ENCODE measurements at regions not wholly inside any gene's neighbourhood (a gene's known extent, or its start where the extent isn't known, plus 50 kb on each side); places are given as distances from the start of the nearest gene placed in this dataset.

DNA sequence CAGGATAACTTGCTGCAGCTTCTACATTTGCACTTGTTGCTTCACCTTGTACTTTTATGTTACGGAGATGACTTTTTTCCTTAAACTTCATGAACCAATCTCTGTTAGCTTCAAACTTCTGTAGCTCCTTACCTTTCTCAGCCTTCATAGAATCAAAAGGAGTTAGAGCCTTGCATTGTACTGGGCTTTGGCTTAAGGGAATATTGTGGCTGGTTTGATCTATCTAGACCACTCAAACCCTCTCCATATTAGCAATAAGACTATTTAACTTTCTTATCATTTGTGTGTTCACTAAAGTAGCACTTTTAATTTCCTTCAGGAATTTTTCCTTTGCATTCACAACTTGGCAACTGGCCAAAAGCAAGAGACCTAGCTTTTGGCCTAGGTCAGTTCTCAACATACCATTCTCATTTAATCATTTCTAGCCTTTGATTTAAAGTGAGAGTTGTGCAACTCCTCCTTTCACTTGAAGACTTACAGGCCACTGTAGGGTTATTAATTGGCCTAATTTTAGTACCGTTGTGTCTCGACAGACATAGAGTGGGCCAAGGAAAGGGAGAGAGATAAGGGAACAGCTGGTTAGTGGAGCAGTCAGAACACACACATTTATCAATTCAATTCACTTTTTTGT, 63.7 kb downstream of the SHOC1 start:
- H3K4me2 ChIP-seq, result no peak overlapping the region
- no peaks in the 10 kb centered on the region for H3K27me3 Mint-ChIP-seq (ENCODE audit: insufficient read depth, low read depth, poor library complexity)
- ATAC-seq, result no peak
- no peaks in the 10 kb centered on the region for H3K4me1 Mint-ChIP-seq
- peaks cover 12% of the 10 kb centered on the region; the same call in 2 of the 3 replicates for H3K9me3 Mint-ChIP-seq
- 0 out of 3 replicates have a peak, but pooled peaks cover 1% of the 10 kb centered on the region for H3K36me3 Mint-ChIP-seq (ENCODE audit: low read depth)
- H3K27me3 ChIP-seq (ENCODE audit: insufficient read depth), result no peaks in the 10 kb centered on the region
- no peak for DNase-seq (ENCODE audit: low spot score)
- no peak overlapping the region for H3K4me3 Mint-ChIP-seq
- H3K27ac ChIP-seq (ENCODE audit: low read depth), result no peak overlapping the region
- no peaks in the 10 kb centered on the region for H3K4me1 ChIP-seq (ENCODE audit: insufficient read depth)
- no peak overlapping the region for H2AFZ ChIP-seq
- no peak overlapping the region for H3K27ac Mint-ChIP-seq
- no peaks in the 10 kb centered on the region for H3K79me2 ChIP-seq (replicated peaks; ENCODE audit: insufficient read depth)
- H3F3A ChIP-seq (replicated peaks; ENCODE audit: low read depth), result no peaks in the 10 kb centered on the region
- H3K4me3 ChIP-seq, result no peak overlapping the region
- H3K9me2 ChIP-seq (ENCODE audit: insufficient read depth), result no peaks in the 10 kb centered on the region
- no peak for TF ChIP-seq JUNB (IDR thresholded peaks at IDR 0.05; ENCODE audit: unreplicated experiment)
- TF ChIP-seq EZH2phosphoT487 (IDR thresholded peaks at IDR 0.05; ENCODE audit: unreplicated experiment), result no peak
- TF ChIP-seq CREB1 (CRISPR knock-in tag; IDR thresholded peaks at IDR 0.05; ENCODE audit: low read depth), result no peak
- no peak for TF ChIP-seq EZH2 (IDR thresholded peaks at IDR 0.05; ENCODE audit: low read depth, unreplicated experiment)
- no peak for TF ChIP-seq ZNF114 (CRISPR knock-in tag; IDR thresholded peaks at IDR 0.05)
- no peaks in the 10 kb centered on the region for H3K36me3 ChIP-seq (ENCODE audit: insufficient read depth)
- H4K20me1 ChIP-seq (replicated peaks; ENCODE audit: insufficient read depth), result no peaks in the 10 kb centered on the region

DNA sequence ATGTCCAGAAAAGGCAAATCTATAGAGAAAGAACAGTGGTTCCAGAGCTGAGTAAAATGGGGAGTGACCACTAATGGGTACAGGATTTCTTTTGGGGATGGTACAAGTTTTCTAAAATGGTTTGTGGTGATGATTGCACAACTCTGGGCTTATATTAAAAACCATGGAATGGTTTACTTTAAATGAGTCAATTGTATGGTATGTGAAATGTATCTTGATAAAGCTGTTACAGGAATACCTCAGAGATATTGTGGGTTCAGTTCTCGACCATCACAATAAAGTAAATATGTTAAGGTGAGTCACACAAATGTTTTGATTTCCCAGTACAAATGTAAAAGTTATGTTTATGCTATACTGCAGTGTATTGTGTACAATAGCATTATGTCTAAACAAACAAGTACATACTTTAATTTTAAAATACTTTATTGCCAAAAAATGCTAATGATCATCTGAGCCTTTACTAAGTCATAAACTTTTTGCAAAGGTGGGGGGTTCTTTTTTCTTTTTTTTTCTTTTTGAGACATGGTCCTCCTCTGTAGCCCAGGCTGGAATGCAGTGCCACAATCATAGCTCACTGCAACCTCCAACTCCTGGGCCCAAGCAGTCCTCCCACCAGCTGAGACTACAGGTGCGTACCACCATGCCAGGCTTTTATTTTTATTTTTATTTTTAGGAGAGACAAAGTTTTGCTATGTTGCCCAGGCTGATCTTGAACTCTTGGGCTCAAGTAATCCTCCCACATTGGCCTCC, 65.9 kb downstream of the SHOC1 start:
- no peaks in the 10 kb centered on the region for H3K27me3 Mint-ChIP-seq (ENCODE audit: insufficient read depth, low read depth, poor library complexity)
- H3K4me3 ChIP-seq, result no peak overlapping the region
- no peaks in the 10 kb centered on the region for H3K79me2 ChIP-seq (replicated peaks; ENCODE audit: insufficient read depth)
- DNase-seq (ENCODE audit: low spot score) (no peak), ATAC-seq (no peak)
- H3K4me2 ChIP-seq, result no peak overlapping the region
- TF ChIP-seq, protein P1, sequence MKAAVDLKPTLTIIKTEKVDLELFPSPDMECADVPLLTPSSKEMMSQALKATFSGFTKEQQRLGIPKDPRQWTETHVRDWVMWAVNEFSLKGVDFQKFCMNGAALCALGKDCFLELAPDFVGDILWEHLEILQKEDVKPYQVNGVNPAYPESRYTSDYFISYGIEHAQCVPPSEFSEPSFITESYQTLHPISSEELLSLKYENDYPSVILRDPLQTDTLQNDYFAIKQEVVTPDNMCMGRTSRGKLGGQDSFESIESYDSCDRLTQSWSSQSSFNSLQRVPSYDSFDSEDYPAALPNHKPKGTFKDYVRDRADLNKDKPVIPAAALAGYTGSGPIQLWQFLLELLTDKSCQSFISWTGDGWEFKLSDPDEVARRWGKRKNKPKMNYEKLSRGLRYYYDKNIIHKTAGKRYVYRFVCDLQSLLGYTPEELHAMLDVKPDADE (IDR thresholded peaks at IDR 0.05), result no peak
- TF ChIP-seq JUNB (IDR thresholded peaks at IDR 0.05; ENCODE audit: unreplicated experiment) (no peak), NANOG (IDR thresholded peaks at IDR 0.05; ENCODE audit: borderline replicate concordance) (no peak), EZH2 (IDR thresholded peaks at IDR 0.05; ENCODE audit: low read depth, unreplicated experiment) (no peak), ZNF331 (CRISPR knock-in tag; IDR thresholded peaks at IDR 0.05; ENCODE audit: low read depth) (no peak), POLR2AphosphoS5 (IDR thresholded peaks at IDR 0.05; ENCODE audit: low read depth) (no peak)
- no peaks in the 10 kb centered on the region for H3K36me3 ChIP-seq (ENCODE audit: insufficient read depth)
- no peaks in the 10 kb centered on the region for H3F3A ChIP-seq (replicated peaks; ENCODE audit: low read depth)
- H3K27ac Mint-ChIP-seq, result no peak overlapping the region
- H3K4me1 ChIP-seq (ENCODE audit: insufficient read depth), result no peaks in the 10 kb centered on the region
- H3K9me3 Mint-ChIP-seq, result peaks cover 7% of the 10 kb centered on the region; the same call in 1 of the 3 replicates
- no peak overlapping the region for H3K27ac ChIP-seq (ENCODE audit: low read depth)
- no peaks in the 10 kb centered on the region for H3K9me2 ChIP-seq (ENCODE audit: insufficient read depth)
- no peaks in the 10 kb centered on the region for H3K4me1 Mint-ChIP-seq
- H4K20me1 ChIP-seq (replicated peaks; ENCODE audit: insufficient read depth), result no peaks in the 10 kb centered on the region
- H3K27me3 ChIP-seq (ENCODE audit: insufficient read depth), result no peaks in the 10 kb centered on the region
- H3K36me3 Mint-ChIP-seq (ENCODE audit: low read depth), result no peaks in the 10 kb centered on the region
- no peak overlapping the region for H3K4me3 Mint-ChIP-seq
- H2AFZ ChIP-seq, result no peak overlapping the region

Measured in GM23338 (cell line).